Ascending aorta (tissue), 2 donors: ENCODE measurements at regions not wholly inside any gene's neighbourhood (a gene's known extent, or its start where the extent isn't known, plus 50 kb on each side); places are given as distances from the start of the nearest gene placed in this dataset.

Experiments
- DNase-seq, 2 donors: peaks; one replicate each; pipeline ENCODE4 v3.0.0-alpha.2; 2019; ENCODE audit warnings: low spot score in 2 of 2
- H3K27ac ChIP-seq, 2 donors: fragments of 200-600 bp; sonication (generic); one replicate each; pipeline ENCODE4 v1.5.1; 2016 to 2017; ENCODE audit warnings: mild to moderate bottlenecking in 1 of 2
- H3K27me3 ChIP-seq: fragments of 200-600 bp; sonication (generic); one replicate; pipeline ENCODE4 v1.5.1; 2017
- H3K36me3 ChIP-seq, 2 donors: fragments of 200-600 bp; sonication (generic); one replicate each; pipeline ENCODE4 v1.5.1; 2016
- H3K4me1 ChIP-seq, 2 donors: fragments of 200-600 bp; sonication (generic); one replicate each; pipeline ENCODE4 v1.5.1; 2016 to 2017; ENCODE audit warnings: mild to moderate bottlenecking in 1 of 2
- H3K4me3 ChIP-seq, 2 donors: fragments of 200-600 bp; sonication (generic); one replicate each; pipeline ENCODE4 v1.5.1; 2016 to 2017; ENCODE audit warnings: mild to moderate bottlenecking in 1 of 2
- H3K9me3 ChIP-seq, 2 donors: fragments of 200-600 bp; sonication (generic); one replicate each; pipeline ENCODE4 v1.5.1; 2016
- CTCF ChIP-seq, 3 experiments: fragments of 200-600 bp in 2 of 3; fragments of 450-650 bp in 1 of 3; sonication (generic) in 2 of 3; IDR thresholded peaks; one replicate each; pipeline ENCODE4 v1.5.1; 2016 to 2019; ENCODE audit warnings: antibody characterized with exemption in 3 of 3, mild to moderate bottlenecking in 1 of 3, moderate library complexity in 1 of 3
- intact Hi-C: fragments of 100-400 bp; cut with DNase I; formaldehyde crosslinking; loops from one replicate; pipeline ENCODE4 v1.15.1; 2023

- Histone ChIP-seq H3K27me3 (no peaks in the 10 kb centered on the region), H3K27ac (no peak overlapping the region), H3K4me3 (no peak overlapping the region), H3K9me3 (no peaks in the 10 kb centered on the region), H3K36me3 (no peaks in the 10 kb centered on the region), H3K4me1 (peaks cover 0 to 5% of the 10 kb centered on the region in 2 donors)
- DNase-seq: peak in 1 of 2 donors; percentile 69
- TF ChIP-seq CTCF (IDR thresholded peaks at IDR 0.05): no peak
- intact Hi-C loops: loop anchor here (10.0 kb wide), 1 partner anchor 1402 kb away; no protein-coding TSS in a partner anchor
Observed at GRCh38 chr20:41696428-41696827, 78.3 kb upstream of the CHD6 start.

GRCh38 chr20:41694796-41695195, 76.6 kb upstream of the CHD6 start:
- intact Hi-C loops: loop anchor here (5.0 to 10.0 kb wide), 2 partner anchors 217 to 1400 kb away; no protein-coding TSS in a partner anchor
- H3K9me3 ChIP-seq: no peaks in the 10 kb centered on the region
- DNase-seq: no peak
- no peak overlapping the region for H3K4me3 ChIP-seq
- TF ChIP-seq CTCF (IDR thresholded peaks at IDR 0.05): no peak
- H3K4me1 ChIP-seq: peaks cover 0 to 5% of the 10 kb centered on the region in 2 donors
- H3K36me3 ChIP-seq: no peaks in the 10 kb centered on the region
- no peaks in the 10 kb centered on the region for H3K27me3 ChIP-seq
- no peak overlapping the region for H3K27ac ChIP-seq

- peak overlapping the region; percentile 82 to 93 for H3K27ac ChIP-seq
- intact Hi-C loops: loop anchor here (2.0 to 10.0 kb wide), 5 partner anchors 61 to 1399 kb away; partner anchors contain the start of genes CHD6 and TOP1
- DNase-seq: peak; percentile 38 to 88
- H3K4me1 ChIP-seq: peaks cover 0 to 5% of the 10 kb centered on the region in 2 donors
- no peaks in the 10 kb centered on the region for H3K27me3 ChIP-seq
- peak; percentile 34 to 55 (median 53) for TF ChIP-seq CTCF (IDR thresholded peaks at IDR 0.05)
- H3K36me3 ChIP-seq: no peaks in the 10 kb centered on the region
- peak overlapping the region; percentile 65 to 76 for H3K4me3 ChIP-seq
- H3K9me3 ChIP-seq: no peaks in the 10 kb centered on the region
Observed at GRCh38 chr20:41693136-41693979, 75.2 kb upstream of the CHD6 start.

- peak overlapping the region; percentile 82 to 93 for H3K27ac ChIP-seq
- intact Hi-C loops: loop anchor here (2.0 to 10.0 kb wide), 5 partner anchors 60 to 1398 kb away; partner anchors contain the start of genes CHD6 and TOP1
- DNase-seq: peak; percentile 41 to 93
- H3K36me3 ChIP-seq: no peaks in the 10 kb centered on the region
- peaks cover 0 to 5% of the 10 kb centered on the region in 2 donors for H3K4me1 ChIP-seq
- H3K27me3 ChIP-seq: no peaks in the 10 kb centered on the region
- no peaks in the 10 kb centered on the region for H3K9me3 ChIP-seq
- H3K4me3 ChIP-seq: peak overlapping the region; percentile 65 to 76
- no peak for TF ChIP-seq CTCF (IDR thresholded peaks at IDR 0.05)
Observed at GRCh38 chr20:41692479-41693135, 74.4 kb upstream of the CHD6 start.

- no peak overlapping the region for H3K4me3 ChIP-seq
- intact Hi-C loops: loop anchor here (5.0 to 10.0 kb wide), 2 partner anchors 214 to 1397 kb away; no protein-coding TSS in a partner anchor
- no peak for TF ChIP-seq CTCF (IDR thresholded peaks at IDR 0.05)
- H3K27ac ChIP-seq: no peak overlapping the region
- H3K36me3 ChIP-seq: no peaks in the 10 kb centered on the region
- H3K27me3 ChIP-seq: no peaks in the 10 kb centered on the region
- H3K9me3 ChIP-seq: no peaks in the 10 kb centered on the region
- no peak for DNase-seq
- H3K4me1 ChIP-seq: peaks cover 0 to 5% of the 10 kb centered on the region in 2 donors
Observed at GRCh38 chr20:41691443-41691842, 73.3 kb upstream of the CHD6 start.
